Activated naive CD4-positive, alpha-beta T cell treated with Interleukin-2 at 50 U/mL for 16 hours (primary cell): ENCODE measurements at regions not wholly inside any gene's neighbourhood (a gene's known extent, or its start where the extent isn't known, plus 50 kb on each side); places are given as distances from the start of the nearest gene placed in this dataset.
"Not testable (repeated sequence)": the region's sequence is repeated elsewhere in the genome, so short reads cannot be mapped to it uniquely, and the experiment has no call there.

Source experiments
- DNase-seq: peaks from one replicate; pipeline ENCODE4 v3.0.0-alpha.2; 2020

DNA sequence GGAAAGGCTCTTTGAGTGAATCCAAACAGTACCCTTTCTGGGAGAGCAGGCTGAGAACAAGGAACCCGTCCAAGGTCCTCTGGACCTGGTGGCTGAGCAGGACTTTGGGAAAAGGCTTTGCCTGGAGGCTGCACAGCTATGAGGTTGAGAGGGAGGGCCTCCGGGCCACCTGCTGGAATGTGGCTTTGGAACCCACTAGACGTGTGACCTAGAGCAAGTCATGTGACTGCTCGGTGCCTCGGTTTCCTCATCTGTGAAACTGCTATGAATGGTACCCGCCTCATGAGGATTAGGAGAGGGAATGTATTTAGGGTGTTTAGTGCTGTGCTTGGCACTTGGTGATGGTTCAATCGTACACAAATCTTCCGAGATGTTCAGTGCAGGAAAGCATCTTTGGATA, 50.4 kb downstream of the HAPSTR1 start:
- no peak for DNase-seq

GRCh38 chr16:9144106-9144505, 52.7 kb downstream of the HAPSTR1 start:
- DNase-seq = no peak

- DNase-seq = no peak
Observed at GRCh38 chr16:9148374-9149015, 57.1 kb downstream of the HAPSTR1 start.

DNA sequence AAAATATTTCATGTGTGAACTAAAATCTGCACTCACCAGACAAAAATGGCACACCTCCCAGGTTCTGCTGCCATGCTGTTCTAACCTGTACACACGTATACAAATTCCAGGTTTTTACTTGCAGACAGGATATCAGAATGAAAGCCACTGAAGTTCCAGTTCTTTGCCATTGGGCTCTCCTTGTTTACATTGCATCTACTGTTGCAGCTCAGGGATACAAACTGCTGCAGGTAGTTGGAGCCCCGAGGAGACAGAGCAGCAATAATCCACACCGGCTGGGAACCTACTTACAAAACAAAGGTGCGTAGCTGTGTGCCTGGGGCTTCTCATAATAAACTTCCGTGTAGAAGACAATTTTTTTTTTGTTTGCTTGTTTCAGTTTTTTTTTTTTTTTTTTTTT, 59.6 kb downstream of the HAPSTR1 start:
- no peak for DNase-seq

DNA sequence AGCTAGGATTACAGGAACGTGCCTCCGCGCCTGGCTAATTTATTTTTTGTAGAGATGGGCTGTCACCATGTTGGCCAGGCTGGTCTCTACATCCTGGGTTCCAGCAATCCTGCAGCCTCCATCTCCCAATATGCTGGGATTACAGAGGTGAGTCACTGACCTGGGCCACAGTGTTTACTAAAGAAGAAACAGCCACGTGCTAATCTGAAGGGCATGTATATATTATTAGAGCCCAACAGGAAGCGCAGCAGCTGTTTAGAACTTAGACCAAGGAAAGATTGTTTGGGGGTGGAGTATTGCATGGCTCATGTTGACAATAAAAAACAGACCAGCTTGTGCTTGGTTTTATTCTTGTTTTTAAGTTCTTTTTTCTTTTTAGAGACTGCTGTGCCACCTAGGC, 60.2 kb downstream of the HAPSTR1 start:
- no peak for DNase-seq

GRCh38 chr16:9152649-9153501, 61.4 kb downstream of the HAPSTR1 start:
- no peak for DNase-seq

GRCh38 chr16:9153502-9153864, 62.0 kb downstream of the HAPSTR1 start:
- DNase-seq = no peak

DNA sequence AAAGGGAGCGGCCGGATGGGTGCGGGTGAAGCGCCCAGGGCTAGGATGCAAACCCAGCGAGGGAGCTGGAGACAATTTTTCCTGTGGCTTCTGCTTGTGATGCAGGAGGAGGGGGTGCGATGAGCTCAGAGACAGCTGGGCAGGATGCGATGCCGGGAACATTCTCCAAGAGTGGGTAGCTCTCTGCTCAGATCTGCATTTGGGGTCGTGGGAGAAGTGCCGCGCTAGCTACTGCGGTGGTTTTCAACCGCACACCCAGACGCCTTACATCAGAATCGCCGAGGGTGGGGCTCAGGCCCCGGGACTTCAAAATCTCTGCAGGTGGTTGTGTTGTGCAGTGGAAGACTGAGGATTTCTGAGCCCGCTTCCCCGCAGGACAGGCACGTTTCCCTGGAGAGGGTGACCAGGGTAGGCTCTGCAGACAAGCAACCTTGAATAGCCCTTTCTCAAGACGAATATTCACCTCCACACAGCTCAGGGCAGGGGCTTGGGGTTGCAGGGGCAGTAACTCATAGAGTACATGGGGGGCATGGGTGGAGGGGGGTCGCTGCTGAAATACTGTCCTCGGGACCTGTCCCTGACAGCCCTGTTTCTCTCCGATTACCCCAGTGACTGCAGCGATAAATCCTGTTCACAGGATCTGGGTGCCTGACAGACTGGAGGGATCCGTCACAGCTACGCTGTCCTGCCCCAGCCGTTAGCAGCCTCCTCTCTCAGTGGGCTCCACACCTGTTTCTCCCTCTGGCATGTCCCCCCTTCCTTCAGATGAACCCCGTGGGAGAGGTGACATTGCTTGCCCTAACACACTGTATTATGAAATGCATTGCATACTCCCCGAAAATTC, 63.3 kb downstream of the HAPSTR1 start:
- DNase-seq = no peak

DNA sequence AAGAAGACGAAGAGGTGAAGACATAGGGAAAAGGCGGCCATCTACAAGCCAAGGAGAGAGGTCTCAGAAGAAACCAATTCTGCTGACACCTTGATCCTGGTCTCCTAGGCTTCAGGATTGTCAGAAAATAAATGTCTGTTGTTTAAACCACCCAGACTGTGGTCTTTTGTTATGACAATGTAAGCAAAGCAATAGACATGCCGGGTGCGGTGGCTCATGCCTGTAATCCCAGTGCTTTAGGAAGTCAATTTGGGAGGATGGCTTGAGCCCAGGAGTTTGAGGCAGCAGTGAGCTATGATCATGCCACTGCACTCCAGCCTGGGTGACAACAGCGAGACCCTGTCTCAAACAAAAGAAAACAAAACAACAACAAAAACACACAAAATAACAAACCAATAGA, 64.4 kb downstream of the HAPSTR1 start:
- no peak for DNase-seq

- DNase-seq = peak; percentile 11
Observed at GRCh38 chr16:9159839-9160550, 68.6 kb downstream of the HAPSTR1 start.

GRCh38 chr16:9160551-9160911, 69.1 kb downstream of the HAPSTR1 start:
- no peak for DNase-seq

- DNase-seq = no peak
Observed at GRCh38 chr16:9165681-9166080, 74.2 kb downstream of the HAPSTR1 start.

GRCh38 chr16:9166326-9166993, 75.0 kb downstream of the HAPSTR1 start:
- not testable (repeated sequence) for DNase-seq

DNA sequence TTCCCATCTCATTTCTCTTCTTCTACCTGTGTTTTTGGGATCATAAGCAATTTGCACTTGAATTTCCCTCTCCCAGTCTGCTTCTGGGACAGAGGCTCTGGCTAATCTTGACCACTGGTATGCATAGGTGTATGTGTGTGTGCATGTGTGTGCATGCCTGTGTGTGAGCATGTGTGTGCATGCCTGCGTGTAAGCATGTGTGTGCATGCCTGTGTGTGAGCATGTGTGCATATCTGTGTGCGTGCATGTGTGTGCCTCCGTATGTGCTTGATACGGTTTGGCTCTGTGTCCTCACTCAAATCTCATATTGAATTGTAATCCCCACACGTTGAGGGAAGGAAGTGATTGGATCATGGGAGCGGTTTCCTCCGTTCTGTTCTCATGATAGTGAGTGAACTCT, 77.7 kb downstream of the HAPSTR1 start:
- DNase-seq = no peak

DNA sequence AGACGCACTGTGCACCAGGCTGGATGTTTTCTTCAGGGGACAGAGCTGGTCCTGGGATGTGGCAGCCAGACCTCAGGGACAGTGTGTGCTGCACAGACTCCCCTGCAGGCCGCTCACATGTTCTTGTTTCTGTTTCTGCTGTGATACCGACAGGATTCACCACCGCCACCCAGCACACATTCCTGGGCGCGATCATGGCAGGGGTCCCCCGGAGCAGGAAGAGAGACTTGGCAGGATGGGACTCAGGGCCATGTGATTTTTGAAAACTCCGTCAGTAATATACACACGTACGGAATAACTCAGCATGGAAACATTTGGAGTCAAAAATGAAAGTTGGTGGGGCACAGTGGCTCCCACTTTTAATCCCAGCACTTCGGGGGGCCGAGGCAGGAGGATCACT, 79.0 kb downstream of the HAPSTR1 start:
- DNase-seq = no peak

DNA sequence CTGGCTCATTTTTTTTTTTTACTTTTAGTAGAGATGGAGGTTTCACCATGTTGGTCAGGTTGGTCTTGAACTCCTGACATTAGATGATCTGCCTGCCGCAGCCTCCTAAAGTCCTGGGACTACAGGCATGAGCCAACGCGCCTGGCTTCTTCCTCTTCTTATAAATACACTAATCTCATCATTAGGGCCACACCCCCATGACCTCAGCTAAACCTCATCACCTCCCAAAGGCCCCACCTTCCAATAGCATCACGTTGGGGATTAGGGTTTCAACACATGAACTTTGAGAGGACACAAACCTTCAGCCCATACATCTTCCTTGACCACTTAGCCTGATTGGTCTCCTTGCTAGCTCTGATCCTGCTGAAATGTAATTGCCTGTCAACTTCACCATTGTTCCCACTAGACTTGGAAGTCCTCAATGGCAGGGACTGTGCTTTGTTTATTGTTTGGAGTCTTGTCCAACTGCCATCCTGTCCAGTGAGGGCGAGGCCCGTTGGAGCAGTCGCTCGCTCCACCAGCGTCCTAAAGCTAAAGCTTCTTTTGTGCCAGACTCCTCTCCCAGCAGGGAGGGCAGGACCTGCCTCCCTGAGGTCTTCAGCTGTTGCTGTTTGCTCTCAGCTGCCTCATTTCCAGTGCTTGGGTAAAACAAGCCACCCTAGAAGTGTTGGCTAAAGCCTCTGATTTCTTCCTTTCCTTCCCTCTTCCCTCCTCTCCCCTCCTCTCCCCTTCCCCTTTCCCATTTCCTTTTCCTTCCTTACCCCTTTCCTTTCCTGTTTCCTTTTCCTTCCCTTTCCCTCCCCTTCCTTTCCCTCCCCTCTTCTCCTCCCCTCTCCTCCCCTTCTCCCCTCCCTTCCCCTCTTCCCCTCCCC, 85.3 kb downstream of the HAPSTR1 start:
- DNase-seq = no peak

GRCh38 chr16:9177861-9178260, 86.4 kb downstream of the HAPSTR1 start:
- DNase-seq = no peak

DNA sequence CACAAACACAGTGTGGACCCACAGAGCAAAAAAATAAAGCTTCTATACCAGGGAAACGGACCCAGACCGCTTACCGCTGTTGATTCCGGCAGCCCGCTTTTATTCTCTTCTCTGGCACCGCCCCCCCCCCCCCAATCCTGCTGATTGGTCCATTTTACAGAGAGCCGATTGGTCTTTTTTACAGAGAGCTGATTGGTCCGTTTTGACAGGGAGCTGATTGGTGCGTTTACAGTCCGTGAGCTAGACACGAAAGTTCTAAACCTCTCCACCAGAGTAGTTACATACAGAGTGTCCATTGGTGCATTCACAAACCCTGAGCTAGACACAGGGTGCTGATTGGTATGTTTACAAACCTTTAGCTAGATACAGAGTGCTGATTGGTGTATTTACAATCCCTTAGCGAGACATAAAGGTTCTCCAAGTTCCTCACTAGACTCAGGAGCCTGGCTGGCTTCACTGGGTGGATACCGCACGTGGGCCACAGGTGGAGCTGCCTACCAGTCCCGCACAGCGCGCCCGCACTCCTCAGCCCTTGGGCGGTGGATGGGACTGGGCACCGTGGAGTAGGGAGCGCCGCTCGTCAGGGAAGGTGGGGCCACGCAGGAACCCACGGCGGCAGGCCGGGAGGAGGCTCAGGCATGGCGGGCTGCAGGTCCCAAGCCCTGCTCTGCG, 92.4 kb downstream of the HAPSTR1 start:
- DNase-seq = no peak

GRCh38 chr16:9184354-9184690, 92.9 kb downstream of the HAPSTR1 start:
- no peak for DNase-seq

DNA sequence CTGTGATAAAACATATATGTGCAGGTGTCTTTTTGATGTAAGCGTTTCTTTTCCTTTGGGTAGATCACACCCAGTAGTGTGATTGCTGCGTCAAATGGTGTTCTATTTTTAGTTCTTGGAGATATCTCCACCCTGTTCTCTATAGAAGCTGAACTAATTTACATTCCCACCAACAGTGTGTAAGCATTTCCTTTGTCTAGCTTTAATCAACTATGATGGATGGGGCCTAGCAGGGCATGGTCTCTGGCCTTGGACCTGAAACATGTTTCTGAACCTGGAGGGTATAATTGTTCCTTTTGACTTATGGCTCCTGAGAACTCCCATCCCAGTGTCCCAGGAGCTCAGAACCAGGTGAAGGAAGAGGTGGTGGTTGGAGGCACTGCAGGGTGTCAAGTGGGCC, 93.9 kb downstream of the HAPSTR1 start:
- no peak for DNase-seq

DNA sequence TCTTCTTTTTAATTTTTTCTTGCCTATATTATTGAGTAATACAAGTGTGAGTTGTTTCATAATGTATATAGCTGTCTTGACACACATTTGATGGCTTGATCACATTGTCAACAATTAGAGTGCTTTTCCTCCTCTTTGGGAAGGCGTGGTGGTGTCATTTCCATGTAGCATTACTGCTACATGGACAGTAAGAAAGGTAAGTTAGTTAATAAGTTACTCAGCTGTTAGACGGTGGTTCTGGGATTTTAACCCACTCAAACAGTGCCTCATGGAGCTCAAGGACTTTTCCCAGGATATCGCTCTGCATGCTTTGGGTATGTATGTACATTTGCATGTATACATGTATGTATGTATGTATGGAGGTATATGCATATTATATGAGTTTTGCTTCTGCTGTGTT, 94.6 kb downstream of the HAPSTR1 start:
- no peak for DNase-seq
